H9 (cell line): ENCODE measurements at regions not wholly inside any gene's neighbourhood (a gene's known extent, or its start where the extent isn't known, plus 50 kb on each side); places are given as distances from the start of the nearest gene placed in this dataset.

Experiments used
- DNase-seq: peaks from one replicate; pipeline ENCODE4 v3.0.0-alpha.2; 2017
- H2AFZ ChIP-seq: one replicate; pipeline ENCODE4 v1.6.1; 2013; ENCODE audit warnings: mild to moderate bottlenecking, low read length, control low read depth, moderate library complexity
- H2AK5ac ChIP-seq: 2 replicates; pipeline ENCODE4 v1.6.1; 2013; ENCODE audit warnings: low read length, control low read depth, mixed read lengths; ENCODE audit not compliant: insufficient read length
- H2BK120ac ChIP-seq: one replicate; pipeline ENCODE4 v1.6.1; 2013; ENCODE audit warnings: low read depth, mild to moderate bottlenecking, low read length, control low read depth, inconsistent platforms; ENCODE audit not compliant: poor library complexity, severe bottlenecking
- H2BK12ac ChIP-seq: 2 replicates; pipeline ENCODE4 v1.6.1; 2013; ENCODE audit warnings: low read length, control low read depth, mixed read lengths, low read depth; ENCODE audit not compliant: insufficient read length
- H2BK15ac ChIP-seq: 2 replicates; pipeline ENCODE4 v1.6.1; 2013; ENCODE audit warnings: low read depth, low read length, control low read depth
- H2BK20ac ChIP-seq: one replicate; pipeline ENCODE4 v1.6.1; 2013; ENCODE audit warnings: low read depth, mild to moderate bottlenecking, low read length, control low read depth, inconsistent platforms; ENCODE audit not compliant: poor library complexity, severe bottlenecking
- H2BK5ac ChIP-seq: 2 replicates; pipeline ENCODE4 v1.6.1; 2013; ENCODE audit warnings: low read length, control low read depth, mixed read lengths; ENCODE audit not compliant: insufficient read length
- H3K14ac ChIP-seq: 2 replicates; pipeline ENCODE4 v1.6.1; 2013; ENCODE audit warnings: low read length, control low read depth; ENCODE audit not compliant: insufficient read depth
- H3K18ac ChIP-seq: 2 replicates; pipeline ENCODE4 v1.6.1; 2013; ENCODE audit warnings: low read depth, mild to moderate bottlenecking, mixed read lengths, low read length, control low read depth; ENCODE audit not compliant: insufficient read length
- H3K23ac ChIP-seq: 2 replicates; pipeline ENCODE4 v1.6.1; 2013; ENCODE audit warnings: low read length, control low read depth, mixed read lengths, low read depth; ENCODE audit not compliant: insufficient read length
- H3K23me2 ChIP-seq: 2 replicates; pipeline ENCODE4 v1.6.1; 2013; ENCODE audit warnings: low read depth, mild to moderate bottlenecking, mixed read lengths, low read length, control low read depth; ENCODE audit not compliant: insufficient read length, poor library complexity, severe bottlenecking
- H3K27ac ChIP-seq: 2 replicates; pipeline ENCODE4 v1.5.1; 2013; ENCODE audit warnings: low read length, control low read depth, mixed read lengths, low read depth; ENCODE audit not compliant: insufficient read length
- H3K27me3 ChIP-seq: 2 replicates; pipeline ENCODE4 v1.6.1; 2013; ENCODE audit warnings: low read length, control low read depth, inconsistent platforms; ENCODE audit not compliant: insufficient read depth
- H3K4ac ChIP-seq: 2 replicates; pipeline ENCODE4 v1.6.1; 2013; ENCODE audit warnings: low read depth, mild to moderate bottlenecking, control low read depth, inconsistent platforms, low read length, moderate library complexity
- H3K4me1 ChIP-seq: 2 replicates; pipeline ENCODE4 v1.6.1; 2013; ENCODE audit warnings: low read length, control low read depth, inconsistent platforms; ENCODE audit not compliant: insufficient read depth
- H3K4me2 ChIP-seq: 2 replicates; pipeline ENCODE4 v1.6.1; 2013; ENCODE audit warnings: low read length, control low read depth, mixed read lengths; ENCODE audit not compliant: insufficient read length, insufficient read depth
- H3K56ac ChIP-seq: 2 replicates; pipeline ENCODE4 v1.6.1; 2013; ENCODE audit warnings: low read depth, mild to moderate bottlenecking, mixed read lengths, low read length, control low read depth; ENCODE audit not compliant: insufficient read length
- H3K79me1 ChIP-seq: 2 replicates; pipeline ENCODE4 v1.6.1; 2013; ENCODE audit warnings: low read depth, mild to moderate bottlenecking, moderate library complexity, low read length, control low read depth, inconsistent platforms; ENCODE audit not compliant: insufficient read depth, poor library complexity, severe bottlenecking
- H3K79me2 ChIP-seq: 2 replicates; pipeline ENCODE4 v1.6.1; 2013; ENCODE audit warnings: low read length, control low read depth, inconsistent platforms; ENCODE audit not compliant: insufficient read depth
- H3K9ac ChIP-seq: 2 replicates; pipeline ENCODE4 v1.6.1; 2013; ENCODE audit warnings: low read length, control low read depth, mixed read lengths; ENCODE audit not compliant: insufficient read length; ENCODE audit errors: extremely low read depth
- H3K9me3 ChIP-seq: one replicate; pipeline ENCODE4 v1.6.1; 2013; ENCODE audit warnings: low read depth, low read length, inconsistent platforms; ENCODE audit not compliant: control insufficient read depth
- H3T11ph ChIP-seq: one replicate; pipeline ENCODE4 v1.6.1; 2013; ENCODE audit warnings: mild to moderate bottlenecking, low read length, control low read depth, inconsistent platforms
- H4K20me1 ChIP-seq: one replicate; pipeline ENCODE4 v1.6.1; 2013; ENCODE audit not compliant: control insufficient read depth, insufficient read length, insufficient read depth
- H4K5ac ChIP-seq: 2 replicates; pipeline ENCODE4 v1.6.1; 2013; ENCODE audit warnings: low read depth, mild to moderate bottlenecking, mixed read lengths, low read length, control low read depth; ENCODE audit not compliant: insufficient read length
- H4K8ac ChIP-seq: replicated peaks from 2 replicates; pipeline ENCODE4 v1.6.1; 2013; ENCODE audit warnings: low read length, control low read depth, mixed read lengths, low read depth; ENCODE audit not compliant: insufficient read length
- H4K91ac ChIP-seq: 2 replicates; pipeline ENCODE4 v1.6.1; 2013; ENCODE audit warnings: low read depth, mild to moderate bottlenecking, moderate library complexity, mixed read lengths, low read length, control low read depth; ENCODE audit not compliant: insufficient read length
- H3K27ac Mint-ChIP-seq, 3 experiments: 2 replicates in 2 of 3; 3 replicates in 1 of 3; pipeline ENCODE4 v1.8.0; 2020 to 2021; ENCODE audit warnings: mixed read lengths in 3 of 3, mild to moderate bottlenecking in 1 of 3, moderate library complexity in 1 of 3
- H3K27me3 Mint-ChIP-seq: 2 replicates; pipeline ENCODE4 v1.8.0; 2021; ENCODE audit warnings: low read depth, mild to moderate bottlenecking, moderate library complexity, mixed read lengths
- H3K36me3 Mint-ChIP-seq, 3 experiments: 2 replicates in 2 of 3; 3 replicates in 1 of 3; pipeline ENCODE4 v1.8.0; 2020 to 2021; ENCODE audit warnings: low read depth in 3 of 3, mixed read lengths in 3 of 3; ENCODE audit not compliant: insufficient read depth in 1 of 3
- H3K4me1 Mint-ChIP-seq, 2 experiments: 2 replicates each; pipeline ENCODE4 v1.8.0; 2020; ENCODE audit warnings: mixed read lengths in 2 of 2
- H3K4me3 Mint-ChIP-seq, 2 experiments: 2 replicates in 1 of 2; 3 replicates in 1 of 2; pipeline ENCODE4 v1.8.0; 2020 to 2021; ENCODE audit warnings: mild to moderate bottlenecking in 2 of 2, mixed read lengths in 2 of 2, moderate library complexity in 1 of 2
- H3K9me3 Mint-ChIP-seq, 2 experiments: 2 replicates in 1 of 2; 3 replicates in 1 of 2; pipeline ENCODE4 v1.8.0; 2020; ENCODE audit warnings: mild to moderate bottlenecking in 2 of 2, mixed read lengths in 2 of 2, moderate library complexity in 1 of 2
- WGBS: extraction: QIAGEN DNeasy Blood & Tissue Kit; methylation state at CpG from one replicate; pipeline ENCODE4 v1.1.7; 2013; ENCODE audit warnings: missing lambda C conversion rate, low lambda C conversion rate, mixed read lengths; ENCODE audit not compliant: insufficient read length; ENCODE audit errors: extremely low coverage; 5-methylcytosine and 5-hydroxymethylcytosine counted together
- TF ChIP-seq, protein P1 (sequence below): fragments of 200-600 bp; sonication (generic); conservative IDR thresholded peaks from 3 replicates; pipeline ENCODE4 v1.8.0; 2021; ENCODE audit warnings: antibody characterized with exemption, mild to moderate bottlenecking

DNA sequence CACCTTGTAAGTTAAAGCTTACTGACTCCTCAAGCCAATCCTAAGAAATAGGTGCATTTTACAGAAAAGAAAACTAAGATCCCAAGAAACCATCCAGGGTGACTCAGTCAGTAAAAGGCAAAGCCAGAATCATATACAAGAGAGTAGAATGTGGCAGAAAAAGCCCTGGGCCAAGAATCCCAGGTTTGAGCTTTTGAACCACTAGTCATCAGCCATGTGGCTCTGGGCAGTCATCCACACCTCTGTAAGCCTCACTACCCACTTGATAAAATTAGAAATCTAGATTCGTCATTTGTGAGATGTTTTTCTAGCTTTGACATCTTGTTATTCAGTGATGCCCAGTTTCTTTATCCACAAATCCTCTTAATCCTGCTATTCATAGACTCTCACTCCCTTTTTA is 122.2 kb upstream of the PDE5A start:
- WGBS = no CpG with 5 or more reads among the region's 1 CpG
- Histone ChIP-seq H2BK20ac (no peak overlapping the region), H3K4me2 (no peak overlapping the region), H4K5ac (no peak overlapping the region), H2BK12ac (no peak overlapping the region), H2BK5ac (no peak overlapping the region), H2BK15ac (no peak overlapping the region), H4K8ac (no peak overlapping the region), H3K56ac (no peak overlapping the region), H3K79me2 (no peaks in the 10 kb centered on the region), H3K79me1 (no peaks in the 10 kb centered on the region), H4K91ac (no peak overlapping the region), H3K4ac (no peak overlapping the region), H3K27me3 (no peaks in the 10 kb centered on the region), H4K20me1 (no peaks in the 10 kb centered on the region), H3K9me3 (no peaks in the 10 kb centered on the region), H3K23me2 (no peaks in the 10 kb centered on the region), H2AK5ac (no peak overlapping the region), H3K23ac (no peak overlapping the region), H3K27ac (no peak overlapping the region), H2BK120ac (no peak overlapping the region), H3K4me1 (no peaks in the 10 kb centered on the region), H3K9ac (no peak overlapping the region), H3K14ac (no peak overlapping the region), H2AFZ (no peak overlapping the region), H3K18ac (no peak overlapping the region), H3T11ph (no peak overlapping the region)
- H3K4me1 Mint-ChIP-seq = no peaks in the 10 kb centered on the region; a peak in 1 of 4 replicates
- no peaks in the 10 kb centered on the region for H3K27me3 Mint-ChIP-seq
- TF ChIP-seq, protein P1, sequence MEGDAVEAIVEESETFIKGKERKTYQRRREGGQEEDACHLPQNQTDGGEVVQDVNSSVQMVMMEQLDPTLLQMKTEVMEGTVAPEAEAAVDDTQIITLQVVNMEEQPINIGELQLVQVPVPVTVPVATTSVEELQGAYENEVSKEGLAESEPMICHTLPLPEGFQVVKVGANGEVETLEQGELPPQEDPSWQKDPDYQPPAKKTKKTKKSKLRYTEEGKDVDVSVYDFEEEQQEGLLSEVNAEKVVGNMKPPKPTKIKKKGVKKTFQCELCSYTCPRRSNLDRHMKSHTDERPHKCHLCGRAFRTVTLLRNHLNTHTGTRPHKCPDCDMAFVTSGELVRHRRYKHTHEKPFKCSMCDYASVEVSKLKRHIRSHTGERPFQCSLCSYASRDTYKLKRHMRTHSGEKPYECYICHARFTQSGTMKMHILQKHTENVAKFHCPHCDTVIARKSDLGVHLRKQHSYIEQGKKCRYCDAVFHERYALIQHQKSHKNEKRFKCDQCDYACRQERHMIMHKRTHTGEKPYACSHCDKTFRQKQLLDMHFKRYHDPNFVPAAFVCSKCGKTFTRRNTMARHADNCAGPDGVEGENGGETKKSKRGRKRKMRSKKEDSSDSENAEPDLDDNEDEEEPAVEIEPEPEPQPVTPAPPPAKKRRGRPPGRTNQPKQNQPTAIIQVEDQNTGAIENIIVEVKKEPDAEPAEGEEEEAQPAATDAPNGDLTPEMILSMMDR = no peak
- no peak overlapping the region for H3K4me3 Mint-ChIP-seq
- H3K36me3 Mint-ChIP-seq = no peaks in the 10 kb centered on the region
- DNase-seq = no peak
- no peak overlapping the region for H3K27ac Mint-ChIP-seq
- no peaks in the 10 kb centered on the region for H3K9me3 Mint-ChIP-seq
